Panc1 (cell line): ENCODE measurements at regions not wholly inside any gene's neighbourhood (a gene's known extent, or its start where the extent isn't known, plus 50 kb on each side); places are given as distances from the start of the nearest gene placed in this dataset.

Experiments used
- ATAC-seq: fragments of 200-7000 bp; cut with Tn5 transposase; 2 replicates; pipeline ENCODE4 v1.9.1; 2020; ENCODE audit warnings: mild to moderate bottlenecking, moderate library complexity
- BruUV-seq: library from RNA; stranded (reverse); fragments of 400-500 nt; replicated peaks from 2 replicates; lab custom pipeline; 2021; lab: Mats Ljungman, UMichigan
- CTCF ChIA-PET: fragments of 300-600 bp; sonication (Branson Sonifier 250); formaldehyde crosslinking; loops from one replicate; lab custom pipeline; 2022; ENCODE audit warnings: antibody characterized with exemption; lab: Charles Lee
- POLR2A ChIA-PET: fragments of 300-600 bp; sonication (Branson Sonifier 250); formaldehyde crosslinking; loops from one replicate; lab custom pipeline; 2022; ENCODE audit warnings: antibody characterized with exemption; lab: Charles Lee
- DNase-seq: peaks from one replicate; pipeline ENCODE4 v3.0.0-alpha.2; 2010; ENCODE audit warnings: low read depth, low spot score
- H3K27ac ChIP-seq: 2 replicates; pipeline ENCODE4 v1.5.1; 2011; ENCODE audit warnings: mild to moderate bottlenecking, low read length, inconsistent platforms
- H3K27me3 ChIP-seq: fragments of 200-500 bp; sonication (Bioruptor generic); 2 replicates; pipeline ENCODE4 v1.6.0; 2014; ENCODE audit warnings: low read length, inconsistent platforms; ENCODE audit not compliant: control insufficient read depth, insufficient read depth
- H3K36me3 ChIP-seq: fragments of 200-500 bp; sonication (Bioruptor generic); 2 replicates; pipeline ENCODE4 v1.5.1; 2014; ENCODE audit warnings: inconsistent platforms, mild to moderate bottlenecking, low read length, moderate library complexity; ENCODE audit not compliant: control insufficient read depth, insufficient read depth
- H3K4me1 ChIP-seq: 2 replicates; pipeline ENCODE4 v1.5.1; 2011; ENCODE audit warnings: inconsistent platforms, mild to moderate bottlenecking, low read length, moderate library complexity; ENCODE audit not compliant: control insufficient read depth, insufficient read depth
- H3K4me3 ChIP-seq, 2 experiments: 2 replicates each; pipeline ENCODE4 v1.5.1; 2011 to 2012; ENCODE audit warnings: low read depth in 2 of 2, low read length in 2 of 2, mild to moderate bottlenecking in 2 of 2, inconsistent platforms in 1 of 2, moderate library complexity in 1 of 2
- H3K9me3 ChIP-seq: fragments of 200-500 bp; sonication (Bioruptor generic); 2 replicates; pipeline ENCODE4 v1.5.1; 2014; ENCODE audit warnings: low read depth, mild to moderate bottlenecking, inconsistent platforms, low read length, moderate library complexity; ENCODE audit not compliant: control insufficient read depth, insufficient read depth
- CTCF ChIP-seq: fragments of 450-650 bp; IDR thresholded peaks from 2 replicates; pipeline ENCODE4 v1.5.1; 2017; ENCODE audit warnings: mild to moderate bottlenecking
- POLR2AphosphoS5 ChIP-seq: IDR thresholded peaks from 2 replicates; pipeline ENCODE4 v1.6.1; 2012; ENCODE audit warnings: mild to moderate bottlenecking, low read depth, low read length, moderate library complexity
- REST ChIP-seq, 2 experiments: IDR thresholded peaks; 2 replicates each; pipeline ENCODE4 v1.6.1; 2011 to 2012; ENCODE audit warnings: low read depth in 2 of 2, control low read depth in 1 of 2, low read length in 1 of 2, mild to moderate bottlenecking in 1 of 2, moderate library complexity in 1 of 2; ENCODE audit not compliant: insufficient read depth in 1 of 2
- SIN3A ChIP-seq: IDR thresholded peaks from 2 replicates; pipeline ENCODE4 v1.6.1; 2012; ENCODE audit warnings: low read depth, mild to moderate bottlenecking, low read length, moderate library complexity, borderline replicate concordance; ENCODE audit not compliant: insufficient read depth
- TCF7L2 ChIP-seq: IDR thresholded peaks from 2 replicates; pipeline ENCODE4 v1.6.1; 2011; ENCODE audit warnings: mild to moderate bottlenecking, low read depth, low read length, inconsistent platforms
- in situ Hi-C: cut with HindIII; loops from 2 replicates; pipeline ENCODE4 v1.10.0; 2016; ENCODE audit warnings: low sequenced_read_pairs, low pct_unique_long_range_greater_than_20kb
- intact Hi-C: fragments of 100-400 bp; cut with micrococcal nuclease; formaldehyde crosslinking; loops from one replicate; pipeline ENCODE4 v1.10.0; 2022; ENCODE audit not compliant: unreplicated experiment

DNA sequence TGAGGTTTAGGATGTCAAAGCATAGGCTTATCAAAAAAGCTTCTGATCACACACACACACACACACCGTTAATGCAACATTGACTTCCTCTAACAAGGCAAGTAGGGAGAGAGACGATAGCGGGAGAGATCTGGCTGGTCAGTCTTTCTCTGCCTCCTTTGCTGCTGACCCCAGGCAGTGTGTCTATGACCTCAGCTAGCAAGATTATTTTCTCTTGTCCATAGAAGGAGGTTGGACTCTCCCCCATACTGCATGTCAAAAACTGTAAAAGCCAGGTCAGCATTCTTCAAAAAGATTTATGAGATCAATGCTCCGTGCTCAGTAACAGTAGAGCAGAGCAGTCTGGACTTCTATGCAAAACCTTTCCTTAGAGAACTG is 63.5 kb upstream of the PGM2 start:
- Histone ChIP-seq H3K9me3 (no peaks in the 10 kb centered on the region), H3K36me3 (no peaks in the 10 kb centered on the region), H3K27ac (no peak overlapping the region), H3K4me3 (no peak overlapping the region), H3K27me3 (no peaks in the 10 kb centered on the region), H3K4me1 (no peaks in the 10 kb centered on the region)
- in situ Hi-C loops, result no loop called here
- DNase-seq (no peak), ATAC-seq (no peak)
- TF ChIP-seq POLR2AphosphoS5 (no peak), REST (IDR thresholded peaks at IDR 0.05; ENCODE audit: insufficient read depth in 1 of 2, low read depth in 2 of 2, low read length in 1 of 2) (no peak), TCF7L2 (no peak), SIN3A (no peak), CTCF (no peak)
- ChIA-PET POLR2A (no interaction called here), CTCF (no interaction called here)
- intact Hi-C loops, result no loop called here
- BruUV-seq, result no TSS peak

DNA sequence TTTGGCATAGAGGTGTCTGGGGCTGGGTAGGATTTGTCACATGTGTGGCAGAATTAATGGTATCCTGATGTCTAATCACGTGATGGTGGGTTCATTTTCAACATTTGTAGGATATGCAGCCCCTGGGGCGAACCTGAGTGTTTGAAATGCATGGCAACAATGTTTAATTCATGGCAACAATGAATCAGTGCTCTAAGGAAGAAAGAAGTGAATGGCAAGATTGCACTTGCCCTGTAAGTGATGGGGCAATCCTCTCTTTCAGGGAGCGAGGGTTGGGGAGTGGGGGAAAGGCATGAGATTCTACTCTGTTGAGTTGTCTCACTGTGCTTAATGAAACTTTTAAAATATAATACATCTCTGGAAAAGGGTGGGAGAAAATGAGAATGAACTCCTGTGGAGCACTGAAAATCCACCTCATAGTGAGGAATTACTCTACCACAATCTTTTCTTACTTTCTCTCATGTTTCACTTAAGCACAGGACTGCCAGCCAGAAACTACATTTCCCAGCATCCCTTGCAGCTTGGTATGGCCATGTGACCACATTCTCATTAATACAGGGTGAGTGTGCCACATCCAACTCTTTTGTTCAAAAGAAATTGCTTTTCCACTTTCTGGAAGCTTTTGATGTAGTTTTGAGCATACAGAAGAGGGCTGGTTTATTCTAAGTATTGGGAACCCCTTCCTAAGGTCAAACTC is 64.0 kb upstream of the PGM2 start:
- H3K36me3 ChIP-seq, result no peaks in the 10 kb centered on the region
- intact Hi-C loops, result no loop called here
- ChIA-PET POLR2A (interaction anchor here (0.6 kb wide), 1 partner anchor 76 kb away, joined by 6 read pairs; no protein-coding TSS in a partner anchor), CTCF (no interaction called here)
- no peaks in the 10 kb centered on the region for H3K4me1 ChIP-seq
- no peak for TF ChIP-seq TCF7L2
- no peak for TF ChIP-seq CTCF
- no peak for TF ChIP-seq POLR2AphosphoS5
- TF ChIP-seq SIN3A, result no peak
- TF ChIP-seq REST (IDR thresholded peaks at IDR 0.05; ENCODE audit: insufficient read depth in 1 of 2, low read depth in 2 of 2, low read length in 1 of 2), result no peak
- no peak overlapping the region for H3K27ac ChIP-seq
- H3K9me3 ChIP-seq, result no peaks in the 10 kb centered on the region
- H3K27me3 ChIP-seq, result no peaks in the 10 kb centered on the region
- H3K4me3 ChIP-seq, result no peak overlapping the region
- in situ Hi-C loops, result no loop called here
- ATAC-seq, result no peak
- DNase-seq, result no peak
- no TSS peak for BruUV-seq
